ENCODE measurements at regions not wholly inside any gene's neighbourhood (a gene's known extent, or its start where the extent isn't known, plus 50 kb on each side); places are given as distances from the start of the nearest gene placed in this dataset.
A peak's percentile ranks its signal among the peaks of the same experiment; 100 is the strongest.
"Not testable (repeated sequence)": the region's sequence is repeated elsewhere in the genome, so short reads cannot be mapped to it uniquely, and the experiment has no call there.

GRCh38 chr1:244302876-244303609, 148.7 kb downstream of the ADSS2 start:
- intact Hi-C loops (cut with DNase I), result no loop called here
- DNase-seq, result no peak

- intact Hi-C loops (cut with DNase I), result no loop called here
Measured at GRCh38 chr1:244303610-244303969, 148.1 kb downstream of the ADSS2 start.

DNA sequence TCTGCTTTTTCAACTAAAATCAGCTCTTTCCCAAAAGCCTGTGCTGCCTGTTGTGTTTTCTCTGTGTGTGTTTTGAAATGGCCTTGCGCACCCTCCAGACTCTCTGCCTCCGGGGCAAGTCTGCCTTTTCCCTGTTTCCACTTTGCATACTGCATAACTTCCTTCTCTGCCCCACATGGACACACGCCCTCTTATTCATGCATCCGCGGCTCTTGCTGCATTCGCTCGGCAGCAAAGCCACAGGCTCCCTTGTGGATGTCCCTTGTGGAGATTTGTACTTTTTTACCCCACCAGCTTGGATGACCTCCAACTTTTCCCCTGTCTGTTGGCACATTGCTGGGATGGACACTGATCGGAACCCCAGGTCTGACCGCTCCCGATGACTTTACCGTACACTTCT, 147.6 kb downstream of the ADSS2 start:
- intact Hi-C loops (cut with DNase I), result no loop called here
- DNase-seq, result no peak

More at GRCh38 chr1:244303610-244303969, 148.1 kb downstream of the ADSS2 start:
- no peak for DNase-seq

- intact Hi-C loops (cut with DNase I), result no loop called here
- DNase-seq, result no peak
Measured at GRCh38 chr1:244304656-244305055, 147.1 kb downstream of the ADSS2 start.

DNA sequence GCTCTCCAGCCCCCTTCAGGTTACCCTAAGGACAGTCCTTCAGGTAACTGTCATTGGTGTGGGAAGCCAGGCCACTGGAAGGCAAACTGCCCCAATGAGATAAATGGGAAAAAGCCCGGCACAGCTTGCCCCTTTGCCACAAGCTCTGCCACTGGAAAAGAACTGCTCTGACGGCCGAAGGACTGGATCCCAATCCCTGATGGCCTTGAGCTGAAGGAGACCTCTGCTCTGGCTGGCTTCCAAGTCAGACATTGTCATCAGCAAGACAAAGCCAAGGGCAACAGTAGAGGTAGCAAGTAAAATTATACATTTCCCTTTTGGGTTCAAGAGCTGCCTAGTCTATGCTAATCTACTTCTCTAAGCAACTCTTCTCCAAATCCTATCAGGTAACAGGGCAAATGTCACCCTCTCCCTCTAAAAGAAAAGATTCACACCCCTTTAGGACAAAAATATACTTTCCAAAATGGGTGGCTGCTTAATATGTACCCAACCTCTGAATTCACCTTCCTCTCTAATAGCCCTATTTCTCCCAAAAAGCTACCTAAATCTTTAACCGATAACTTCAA, 145.8 kb downstream of the ADSS2 start:
- no peak for DNase-seq
- intact Hi-C loops (cut with DNase I), result no loop called here

DNA sequence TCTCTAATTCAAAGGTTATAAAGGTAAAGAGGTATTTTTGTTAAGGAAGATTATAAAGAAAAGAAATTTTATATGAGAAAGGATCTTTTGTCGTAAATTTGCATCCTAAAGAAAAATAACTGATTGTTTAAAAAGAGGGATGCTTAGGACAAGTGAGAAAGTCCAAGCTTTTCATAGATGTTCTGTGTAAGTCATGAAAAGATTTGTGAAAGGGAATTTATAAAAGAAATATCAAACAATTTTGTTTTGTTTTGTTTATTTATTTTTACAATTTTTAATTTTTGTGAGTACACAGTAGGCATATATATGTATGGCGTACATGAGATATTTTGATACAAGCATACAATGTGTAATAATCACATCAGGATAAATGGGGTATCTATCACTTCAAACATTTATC, 145.2 kb downstream of the ADSS2 start:
- DNase-seq, result no peak
- intact Hi-C loops (cut with DNase I), result no loop called here

GRCh38 chr1:244309191-244309590, 142.5 kb downstream of the ADSS2 start:
- intact Hi-C loops (cut with DNase I); DNase-seq: not testable (repeated sequence)

DNA sequence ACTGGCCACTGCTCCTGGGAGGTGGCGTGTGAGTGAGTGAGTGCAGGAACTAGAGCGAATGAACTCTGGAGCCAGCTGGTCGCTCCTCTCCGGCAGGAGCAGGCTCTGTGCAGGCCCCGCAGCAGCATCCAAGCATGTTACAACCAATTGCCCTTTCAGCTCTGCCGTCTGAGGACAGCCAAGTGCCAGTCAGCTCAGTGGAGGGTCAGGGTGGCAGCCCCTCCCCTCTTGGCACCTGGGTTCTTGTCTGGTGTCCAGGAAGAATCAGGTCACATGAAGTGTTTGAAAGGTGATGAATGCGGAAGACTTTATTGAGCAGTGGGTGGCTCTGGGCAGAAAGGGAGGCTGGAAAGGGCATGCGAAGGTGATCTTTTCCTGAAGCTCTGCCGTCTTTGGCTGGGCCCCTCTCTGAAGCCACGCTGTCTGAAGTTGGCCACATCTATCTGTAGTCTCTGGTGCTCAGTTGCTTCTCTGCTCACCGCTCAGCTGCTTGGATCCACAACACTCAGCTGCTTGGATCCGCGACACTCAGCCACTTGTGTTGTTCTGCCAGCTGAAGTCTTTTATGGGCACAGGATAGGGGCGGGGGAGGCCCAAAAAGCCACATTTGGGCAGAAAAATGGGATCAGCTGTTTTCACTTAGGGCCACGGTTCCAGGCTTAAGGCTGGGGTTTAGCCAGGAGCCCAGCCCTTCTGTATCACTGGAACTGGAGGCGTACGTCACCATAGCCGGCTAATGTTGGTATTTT, 139.8 kb downstream of the ADSS2 start:
- peak in 21 of 42 donors; percentile 10 to 53 (median 28) for DNase-seq
- intact Hi-C loops (cut with DNase I), result loop anchor here (10.0 kb wide), 1 partner anchor 143 kb away; the partner anchor contains the start of gene ADSS2

DNA sequence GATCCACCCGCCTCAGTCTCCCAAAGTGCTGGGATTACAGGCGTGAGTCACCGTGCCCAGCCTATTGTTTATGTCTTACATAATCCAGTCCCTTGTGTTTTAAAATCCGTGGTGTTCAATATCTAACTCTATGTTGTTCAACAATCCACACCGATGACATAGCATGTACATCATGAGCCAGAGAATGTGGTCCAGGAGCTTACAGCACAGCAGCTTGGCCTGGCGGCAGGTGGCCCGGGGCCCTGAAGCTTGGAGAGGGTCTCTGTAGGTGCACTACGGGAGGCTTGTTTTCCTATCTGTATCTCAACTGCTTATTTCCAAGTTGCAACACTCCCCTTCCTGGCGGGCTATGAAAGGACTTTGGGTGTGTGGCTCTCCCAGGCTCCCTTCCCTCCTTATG, 138.4 kb downstream of the ADSS2 start:
- peak in 1 of 42 donors; percentile 8 for DNase-seq

DNA sequence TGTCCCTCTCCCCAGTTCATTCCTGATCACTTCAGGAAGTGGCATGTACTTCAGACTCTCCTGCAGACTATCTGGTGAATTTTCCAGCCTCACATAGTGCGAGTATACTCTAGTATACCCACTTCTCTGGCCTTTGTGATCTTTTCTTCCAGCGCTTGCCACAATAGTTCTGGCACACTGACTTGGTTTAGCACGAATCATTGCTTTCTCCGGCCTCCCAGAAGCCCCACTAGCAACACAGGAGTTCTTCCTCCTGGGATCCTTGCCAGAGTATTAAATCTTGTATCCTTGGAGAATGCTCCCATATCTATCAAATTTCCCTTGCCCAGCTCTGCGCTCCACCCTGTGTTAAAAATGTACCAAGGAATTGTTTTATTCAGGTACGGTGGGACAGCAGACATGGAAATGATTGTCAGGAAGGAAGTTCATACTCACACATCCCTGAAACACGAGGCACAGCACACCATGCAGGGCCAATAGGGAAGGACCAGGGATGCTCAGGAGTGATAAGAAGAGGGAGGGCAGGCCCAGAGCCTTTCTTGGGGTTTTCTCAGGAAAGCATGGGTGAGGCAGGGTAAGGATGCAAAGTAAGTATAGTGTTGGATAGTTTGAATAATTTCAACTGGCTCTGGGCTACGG, 136.7 kb downstream of the ADSS2 start:
- DNase-seq, result peak in 1 of 42 donors; percentile 8
- intact Hi-C loops (cut with DNase I), result loop anchor here (10.0 kb wide), 1 partner anchor 140 kb away; the partner anchor contains the start of gene ADSS2

More for the DNA sequence above, 138.4 kb downstream of the ADSS2 start:
- intact Hi-C loops (cut with DNase I), result loop anchor here (10.0 kb wide), 1 partner anchor 141 kb away; the partner anchor contains the start of gene ADSS2

DNA sequence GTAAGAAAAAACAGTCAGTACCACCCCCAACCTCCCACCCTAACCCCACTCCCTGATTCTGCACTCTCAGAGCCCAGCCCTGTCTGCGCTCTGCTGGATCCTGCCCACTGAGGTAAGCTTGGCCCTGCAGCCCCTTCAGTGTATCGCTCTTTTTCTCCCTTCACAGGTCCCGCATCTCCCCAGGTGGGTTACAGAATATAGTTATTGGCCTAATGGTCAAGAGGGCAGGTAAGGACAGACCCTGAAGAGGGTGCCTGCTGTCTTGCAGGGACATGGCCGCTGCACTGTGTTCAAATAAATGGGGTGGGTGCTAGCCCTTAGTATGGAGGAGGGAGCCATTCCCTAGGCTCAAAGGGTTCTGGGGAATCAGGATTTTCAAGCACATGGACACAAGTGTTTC, 135.7 kb downstream of the ADSS2 start:
- peak in 1 of 42 donors; percentile 6 for DNase-seq
- intact Hi-C loops (cut with DNase I), result loop anchor here (10.0 kb wide), 1 partner anchor 139 kb away; the partner anchor contains the start of gene ADSS2

- no peak for DNase-seq
- intact Hi-C loops (cut with DNase I), result loop anchor here (10.0 kb wide), 1 partner anchor 138 kb away; the partner anchor contains the start of gene ADSS2
Measured at GRCh38 chr1:244316407-244316806, 135.3 kb downstream of the ADSS2 start.

GRCh38 chr1:244316986-244317655, 134.6 kb downstream of the ADSS2 start:
- intact Hi-C loops (cut with DNase I), result loop anchor here (10.0 kb wide), 1 partner anchor 138 kb away; the partner anchor contains the start of gene ADSS2

GRCh38 chr1:244318078-244318477, 133.6 kb downstream of the ADSS2 start:
- intact Hi-C loops (cut with DNase I), result loop anchor here (10.0 kb wide), 1 partner anchor 137 kb away; the partner anchor contains the start of gene ADSS2
- DNase-seq, result no peak

More at GRCh38 chr1:244316986-244317655, 134.6 kb downstream of the ADSS2 start:
- peak in 1 of 42 donors; percentile 10 for DNase-seq

DNA sequence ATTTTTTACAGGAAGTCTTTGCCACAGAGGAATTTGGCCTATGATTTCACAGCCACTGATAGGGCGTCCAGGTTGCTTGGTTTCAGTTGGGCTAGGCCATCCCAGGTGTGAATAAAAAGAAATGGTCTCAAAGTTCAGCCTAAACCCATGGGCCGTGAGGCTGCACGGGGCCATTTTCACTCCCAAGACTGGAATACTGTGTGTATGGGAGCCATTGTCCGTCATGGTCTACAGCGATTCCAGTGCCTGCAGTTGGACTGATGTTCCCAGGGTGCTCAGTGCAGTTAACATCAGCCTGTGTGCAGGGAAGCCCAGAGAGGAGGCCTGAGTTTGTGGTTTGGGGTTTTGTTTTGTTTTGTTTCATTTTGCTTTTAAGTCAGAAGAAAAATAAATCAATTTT, 133.2 kb downstream of the ADSS2 start:
- no peak for DNase-seq
- intact Hi-C loops (cut with DNase I), result loop anchor here (10.0 kb wide), 1 partner anchor 136 kb away; the partner anchor contains the start of gene ADSS2

- intact Hi-C loops (cut with DNase I), result loop anchor here (10.0 kb wide), 1 partner anchor 135 kb away; the partner anchor contains the start of gene ADSS2
- DNase-seq, result peak in 3 of 42 donors; percentile 34 to 40 (median 37)
Measured at GRCh38 chr1:244319283-244320132, 132.2 kb downstream of the ADSS2 start.

DNA sequence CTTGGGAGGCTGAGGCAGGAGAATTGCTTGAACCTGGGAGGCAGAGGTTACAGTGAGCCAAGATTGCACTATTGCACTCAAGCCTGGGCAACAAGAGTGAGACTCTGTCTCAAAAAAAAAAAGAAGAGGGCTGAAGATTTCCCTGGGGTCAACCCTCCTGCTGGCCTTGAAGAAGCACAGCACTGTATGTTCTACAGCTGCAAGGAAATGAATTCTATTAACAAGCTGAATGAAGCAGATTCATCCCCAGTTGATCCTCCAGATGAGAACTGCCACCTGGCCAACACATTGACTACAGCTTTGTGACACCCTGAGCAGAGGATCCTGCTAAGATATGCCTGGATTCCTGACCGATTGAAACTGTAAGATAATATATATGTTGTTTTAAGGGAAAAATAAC, 129.5 kb downstream of the ADSS2 start:
- DNase-seq, result peak in 1 of 42 donors; percentile 4
- intact Hi-C loops (cut with DNase I), result no loop called here

All from head of caudate nucleus (tissue), 42 donors.